ENCODE measurements at regions not wholly inside any gene's neighbourhood (a gene's known extent, or its start where the extent isn't known, plus 50 kb on each side); places are given as distances from the start of the nearest gene placed in this dataset.

- Histone ChIP-seq H3K9me3 (replicated peaks; ENCODE audit: control insufficient read depth, insufficient read depth, low read length) (no peaks in the 10 kb centered on the region), H3K79me2 (ENCODE audit: control insufficient read depth, insufficient read depth, low read length) (no peaks in the 10 kb centered on the region), H4K20me1 (ENCODE audit: control insufficient read depth, insufficient read depth) (no peaks in the 10 kb centered on the region), H3K4me1 (ENCODE audit: control insufficient read depth, insufficient read depth, low read length) (no peaks in the 10 kb centered on the region), H3K4me3 (no peak overlapping the region), H3K9ac (ENCODE audit: control insufficient read depth, insufficient read depth, low read length) (no peak overlapping the region), H2AFZ (ENCODE audit: control insufficient read depth, low read depth, low read length) (no peak overlapping the region), H3K4me2 (ENCODE audit: control insufficient read depth, insufficient read depth) (no peak overlapping the region), H3K36me3 (ENCODE audit: control insufficient read depth in 2 of 2, insufficient read depth in 2 of 2, low read length in 1 of 2) (no peaks in the 10 kb centered on the region), H3K27ac (ENCODE audit: control insufficient read depth, insufficient read depth) (no peak overlapping the region), H3K27me3 (replicated peaks in 1 of 2; ENCODE audit: control insufficient read depth in 2 of 2, insufficient read depth in 2 of 2, low read length in 1 of 2) (no peaks in the 10 kb centered on the region)
- in situ Hi-C loops (cut with MboI) = no loop called here
- ChIA-PET SMC1A (ENCODE audit: uncharacterized antibody, unreplicated experiment) (interaction anchor here (1.0 to 1.5 kb wide), 2 partner anchors 13 to 61 kb away, joined by 3 to 4 read pairs; no protein-coding TSS in a partner anchor), RAD21 (ENCODE audit: unreplicated experiment) (no interaction called here), CTCF (interaction anchor here (0.8 kb wide), 1 partner anchor 61 kb away, joined by 3 read pairs; no protein-coding TSS in a partner anchor), POLR2A (no interaction called here)
- no TSS peak for BruUV-seq (replicated peaks)
- ATAC-seq (no peak), DNase-seq (ENCODE audit: low read depth, low spot score) (no peak), FAIRE-seq (no peak)
- whole genome bisulfite sequencing (ENCODE audit: insufficient coverage, insufficient replicate concordance, low lambda C conversion rate, missing lambda C conversion rate) = 36% methylated on average over 3 of the region's 3 CpGs
- intact Hi-C loops (cut with micrococcal nuclease; ENCODE audit: unreplicated experiment) = no loop called here
- TF ChIP-seq BHLHE40 (IDR thresholded peaks at IDR 0.05; ENCODE audit: borderline replicate concordance in 1 of 2, low read depth in 2 of 2, low read length in 1 of 2) (no peak), E4F1 (IDR thresholded peaks at IDR 0.05; ENCODE audit: borderline replicate concordance, partially characterized antibody) (no peak), MEF2A (IDR thresholded peaks at IDR 0.05; ENCODE audit: insufficient read depth, low read depth, low read length) (no peak), BRCA1 (IDR thresholded peaks at IDR 0.05; ENCODE audit: low read depth, low read length) (no peak), STAT1 (conservative IDR thresholded peaks at IDR 0.05) (no peak), PAX8 (IDR thresholded peaks at IDR 0.05) (no peak), POLR2AphosphoS5 (IDR thresholded peaks at IDR 0.05; ENCODE audit: low read length) (no peak), BMI1 (IDR thresholded peaks at IDR 0.05; ENCODE audit: borderline replicate concordance) (no peak), ZBTB4 (CRISPR knock-in tag; IDR thresholded peaks at IDR 0.05) (no peak), ZNF207 (IDR thresholded peaks at IDR 0.05; ENCODE audit: borderline replicate concordance) (no peak), CBFB (IDR thresholded peaks at IDR 0.05; ENCODE audit: low read depth) (no peak), FOXM1 (IDR thresholded peaks at IDR 0.05; ENCODE audit: low read depth, low read length) (no peak)
- TF ChIP-seq, protein P1, sequence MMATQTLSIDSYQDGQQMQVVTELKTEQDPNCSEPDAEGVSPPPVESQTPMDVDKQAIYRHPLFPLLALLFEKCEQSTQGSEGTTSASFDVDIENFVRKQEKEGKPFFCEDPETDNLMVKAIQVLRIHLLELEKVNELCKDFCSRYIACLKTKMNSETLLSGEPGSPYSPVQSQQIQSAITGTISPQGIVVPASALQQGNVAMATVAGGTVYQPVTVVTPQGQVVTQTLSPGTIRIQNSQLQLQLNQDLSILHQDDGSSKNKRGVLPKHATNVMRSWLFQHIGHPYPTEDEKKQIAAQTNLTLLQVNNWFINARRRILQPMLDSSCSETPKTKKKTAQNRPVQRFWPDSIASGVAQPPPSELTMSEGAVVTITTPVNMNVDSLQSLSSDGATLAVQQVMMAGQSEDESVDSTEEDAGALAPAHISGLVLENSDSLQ (IDR thresholded peaks at IDR 0.05) = no peak
- TF ChIP-seq, protein P2, sequence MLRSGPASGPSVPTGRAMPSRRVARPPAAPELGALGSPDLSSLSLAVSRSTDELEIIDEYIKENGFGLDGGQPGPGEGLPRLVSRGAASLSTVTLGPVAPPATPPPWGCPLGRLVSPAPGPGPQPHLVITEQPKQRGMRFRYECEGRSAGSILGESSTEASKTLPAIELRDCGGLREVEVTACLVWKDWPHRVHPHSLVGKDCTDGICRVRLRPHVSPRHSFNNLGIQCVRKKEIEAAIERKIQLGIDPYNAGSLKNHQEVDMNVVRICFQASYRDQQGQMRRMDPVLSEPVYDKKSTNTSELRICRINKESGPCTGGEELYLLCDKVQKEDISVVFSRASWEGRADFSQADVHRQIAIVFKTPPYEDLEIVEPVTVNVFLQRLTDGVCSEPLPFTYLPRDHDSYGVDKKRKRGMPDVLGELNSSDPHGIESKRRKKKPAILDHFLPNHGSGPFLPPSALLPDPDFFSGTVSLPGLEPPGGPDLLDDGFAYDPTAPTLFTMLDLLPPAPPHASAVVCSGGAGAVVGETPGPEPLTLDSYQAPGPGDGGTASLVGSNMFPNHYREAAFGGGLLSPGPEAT (IDR thresholded peaks at IDR 0.05; ENCODE audit: low read depth) = no peak
- TF ChIP-seq, protein P3, sequence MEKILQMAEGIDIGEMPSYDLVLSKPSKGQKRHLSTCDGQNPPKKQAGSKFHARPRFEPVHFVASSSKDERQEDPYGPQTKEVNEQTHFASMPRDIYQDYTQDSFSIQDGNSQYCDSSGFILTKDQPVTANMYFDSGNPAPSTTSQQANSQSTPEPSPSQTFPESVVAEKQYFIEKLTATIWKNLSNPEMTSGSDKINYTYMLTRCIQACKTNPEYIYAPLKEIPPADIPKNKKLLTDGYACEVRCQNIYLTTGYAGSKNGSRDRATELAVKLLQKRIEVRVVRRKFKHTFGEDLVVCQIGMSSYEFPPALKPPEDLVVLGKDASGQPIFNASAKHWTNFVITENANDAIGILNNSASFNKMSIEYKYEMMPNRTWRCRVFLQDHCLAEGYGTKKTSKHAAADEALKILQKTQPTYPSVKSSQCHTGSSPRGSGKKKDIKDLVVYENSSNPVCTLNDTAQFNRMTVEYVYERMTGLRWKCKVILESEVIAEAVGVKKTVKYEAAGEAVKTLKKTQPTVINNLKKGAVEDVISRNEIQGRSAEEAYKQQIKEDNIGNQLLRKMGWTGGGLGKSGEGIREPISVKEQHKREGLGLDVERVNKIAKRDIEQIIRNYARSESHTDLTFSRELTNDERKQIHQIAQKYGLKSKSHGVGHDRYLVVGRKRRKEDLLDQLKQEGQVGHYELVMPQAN (conservative IDR thresholded peaks at IDR 0.05) = no peak
These were observed 55.5 kb upstream of the EEF1E1 start for GRCh38 chr6:8157839-8158238.
